NCI-H146 treated with DMSO at 0.1 percent for 48 hours (cell line): ENCODE measurements at regions not wholly inside any gene's neighbourhood (a gene's known extent, or its start where the extent isn't known, plus 50 kb on each side); places are given as distances from the start of the nearest gene placed in this dataset.

ENCODE experiments used
- DNase-seq: peaks from one replicate; lab custom pipeline; 2025; ENCODE audit not compliant: unreplicated experiment; lab: John Stamatoyannopoulos, UW

- no peak for DNase-seq
Measured at GRCh38 chr1:98427664-98428063, 233.9 kb upstream of the SNX7 start.

GRCh38 chr1:98426092-98426491 lies 235.4 kb upstream of the SNX7 start:
- DNase-seq = no peak

- no peak for DNase-seq
Measured at GRCh38 chr1:98422816-98423215, 238.7 kb upstream of the SNX7 start.

- no peak for DNase-seq
Measured at GRCh38 chr1:98421085-98421435, 240.5 kb upstream of the SNX7 start.

- DNase-seq = no peak
Measured at GRCh38 chr1:98420376-98421084, 241.0 kb upstream of the SNX7 start.

GRCh38 chr1:98417820-98418219 lies 243.7 kb upstream of the SNX7 start:
- no peak for DNase-seq

GRCh38 chr1:98410082-98410481 lies 251.4 kb upstream of the SNX7 start:
- DNase-seq = no peak

- no peak for DNase-seq
Measured at GRCh38 chr1:98406352-98407088, 255.0 kb upstream of the SNX7 start.

- DNase-seq = no peak
Measured at GRCh38 chr1:98405581-98406074, 255.9 kb upstream of the SNX7 start.

- DNase-seq = no peak
Measured at GRCh38 chr1:98404866-98405265, 256.7 kb upstream of the SNX7 start.

GRCh38 chr1:98403963-98404480 lies 257.5 kb upstream of the SNX7 start:
- DNase-seq = no peak

GRCh38 chr1:98402860-98403259 lies 258.7 kb upstream of the SNX7 start:
- DNase-seq = no peak

GRCh38 chr1:98400446-98400845 lies 261.1 kb upstream of the SNX7 start:
- DNase-seq = no peak

GRCh38 chr1:98399218-98399617 lies 262.3 kb upstream of the SNX7 start:
- no peak for DNase-seq

- no peak for DNase-seq
Measured at GRCh38 chr1:98398649-98399048, 262.9 kb upstream of the SNX7 start.

GRCh38 chr1:98398092-98398491 lies 263.4 kb upstream of the SNX7 start:
- no peak for DNase-seq

- no peak for DNase-seq
Measured at GRCh38 chr1:98393719-98394118, 267.8 kb upstream of the SNX7 start.

- no peak for DNase-seq
Measured at GRCh38 chr1:98391175-98391574, 270.3 kb upstream of the SNX7 start.

- no peak for DNase-seq
Measured at GRCh38 chr1:98389809-98390208, 271.7 kb upstream of the SNX7 start.

GRCh38 chr1:98388441-98388840 lies 273.1 kb upstream of the SNX7 start:
- DNase-seq = no peak

GRCh38 chr1:98387701-98388100 lies 273.8 kb upstream of the SNX7 start:
- no peak for DNase-seq

- DNase-seq = no peak
Measured at GRCh38 chr1:98386675-98387440, 274.7 kb upstream of the SNX7 start.
